Adrenal gland (tissue), 9 donors: ENCODE measurements at regions not wholly inside any gene's neighbourhood (a gene's known extent, or its start where the extent isn't known, plus 50 kb on each side); places are given as distances from the start of the nearest gene placed in this dataset.

Source experiments
- DNase-seq, 7 donors: peaks; one replicate each; pipeline ENCODE4 v3.0.0-alpha.2; 2019 to 2020
- H3K27ac ChIP-seq, 5 donors: fragments of 200-600 bp; sonication (generic) in 4 of 5; 1 replicate in 3 of 5; 2 replicates in 2 of 5; pipeline versions ENCODE4 v1.5.1 to v1.8.0; 2016 to 2020; ENCODE audit warnings: mild to moderate bottlenecking in 1 of 5
- H3K27me3 ChIP-seq: fragments of 200-600 bp; 2 replicates; pipeline ENCODE4 v1.8.0; 2021
- H3K36me3 ChIP-seq, 2 donors: fragments of 200-600 bp; replicated peaks in 1 of 2; 1 replicate in 1 of 2; 2 replicates in 1 of 2; pipeline versions ENCODE4 v1.5.1 to v1.8.0; 2018 to 2022
- H3K4me1 ChIP-seq, 2 donors: fragments of 200-600 bp; replicated peaks in 1 of 2; 1 replicate in 1 of 2; 2 replicates in 1 of 2; pipeline versions ENCODE4 v1.5.1 to v1.8.0; 2018 to 2021
- H3K4me3 ChIP-seq, 4 donors: fragments of 200-600 bp; sonication (generic) in 3 of 4; one replicate each; pipeline ENCODE4 v1.5.1; 2016 to 2018
- H3K9me3 ChIP-seq, 3 donors: fragments of 200-600 bp; sonication (generic) in 1 of 3; replicated peaks in 1 of 3; 1 replicate in 2 of 3; 2 replicates in 1 of 3; pipeline versions ENCODE4 v1.5.1 to v1.8.0; 2016 to 2021
- CTCF ChIP-seq, 6 experiments: fragments of 450-650 bp in 4 of 6; fragments of 200-600 bp in 2 of 6; sonication (generic) in 1 of 6; IDR thresholded peaks; 1 replicate in 5 of 6; 2 replicates in 1 of 6; pipeline versions ENCODE4 v1.5.1 to v1.8.0; 2016 to 2021; ENCODE audit warnings: antibody characterized with exemption in 6 of 6, mild to moderate bottlenecking in 2 of 6, moderate library complexity in 1 of 6
- POLR2A ChIP-seq, 2 donors: fragments of 450-650 bp; IDR thresholded peaks; one replicate each; pipeline ENCODE4 v1.6.1; 2017; ENCODE audit warnings: antibody characterized with exemption in 2 of 2, mild to moderate bottlenecking in 2 of 2, moderate library complexity in 1 of 2
- WGBS, 4 donors: extraction: QIAGEN DNeasy Blood & Tissue Kit in 2 of 4; methylation state at CpG; one replicate each; pipeline versions ENCODE4 v1.1.5 to v1.1.7; 2013 to 2017; 5-methylcytosine and 5-hydroxymethylcytosine counted together
- intact Hi-C, 2 donors: fragments of 100-400 bp; cut with DNase I; formaldehyde crosslinking; loops; one replicate each; pipeline versions ENCODE4 v1.14.1 to v1.15.0; 2022 to 2023
- donor health status: healthy with polysubstance abuse.
- donor health status: Bipolar disorder and iron deficiency.
- donor health status: DM: yes; HTN: yes; CAD: no.
- donor health status: DM: no; HTN: no; CAD: no.
- donor health status: DM: no; HTN: no; CAD: no.

- H3K9me3 ChIP-seq, result no peaks in the 10 kb centered on the region
- H3K27me3 ChIP-seq, result no peaks in the 10 kb centered on the region
- peaks cover 0 to 12% of the 10 kb centered on the region in 2 donors for H3K4me1 ChIP-seq
- H3K27ac ChIP-seq, result peak overlapping the region in 1 of 5 donors; percentile 19
- DNase-seq, result peak; percentile 76 to 94 (median 84)
- TF ChIP-seq POLR2A (IDR thresholded peaks at IDR 0.05), result no peak
- 21 to 39% (median 29%) methylated on average over 5 of the region's 5 CpGs for WGBS, 4 donors
- H3K36me3 ChIP-seq, result no peaks in the 10 kb centered on the region
- H3K4me3 ChIP-seq, result no peak overlapping the region
- intact Hi-C loops, result no loop called here
Measured at GRCh38 chr18:45416168-45416567, 199.1 kb upstream of the SLC14A2 start.

- intact Hi-C loops, result no loop called here
- WGBS, 4 donors, result 50 to 57% (median 55%) methylated on average over 3 of the region's 3 CpGs
- no peak overlapping the region for H3K4me3 ChIP-seq
- peaks cover 0 to 12% of the 10 kb centered on the region in 2 donors for H3K4me1 ChIP-seq
- no peak overlapping the region for H3K27ac ChIP-seq
- H3K36me3 ChIP-seq, result no peaks in the 10 kb centered on the region
- no peak for DNase-seq
- TF ChIP-seq CTCF (IDR thresholded peaks at IDR 0.05) (no peak), POLR2A (IDR thresholded peaks at IDR 0.05) (no peak)
- H3K9me3 ChIP-seq, result no peaks in the 10 kb centered on the region
- H3K27me3 ChIP-seq, result no peaks in the 10 kb centered on the region
Measured at GRCh38 chr18:45417392-45417791, 197.9 kb upstream of the SLC14A2 start.

- DNase-seq, result peak in 1 of 7 donors; percentile 57
- no peak for TF ChIP-seq POLR2A (IDR thresholded peaks at IDR 0.05)
- no peak for TF ChIP-seq CTCF (IDR thresholded peaks at IDR 0.05)
- Histone ChIP-seq H3K4me3 (no peak overlapping the region), H3K27me3 (no peaks in the 10 kb centered on the region), H3K27ac (no peak overlapping the region), H3K9me3 (no peaks in the 10 kb centered on the region), H3K36me3 (no peaks in the 10 kb centered on the region), H3K4me1 (no peaks in the 10 kb centered on the region)
- intact Hi-C loops, result no loop called here
Measured at GRCh38 chr18:45423659-45424058, 191.6 kb upstream of the SLC14A2 start.

GRCh38 chr18:45430041-45430440 lies 185.2 kb upstream of the SLC14A2 start:
- no peak for TF ChIP-seq POLR2A (IDR thresholded peaks at IDR 0.05)
- no peaks in the 10 kb centered on the region for H3K27me3 ChIP-seq
- no peaks in the 10 kb centered on the region for H3K9me3 ChIP-seq
- no peak for DNase-seq
- no peaks in the 10 kb centered on the region for H3K4me1 ChIP-seq
- intact Hi-C loops, result no loop called here
- no peak overlapping the region for H3K4me3 ChIP-seq
- no peaks in the 10 kb centered on the region for H3K36me3 ChIP-seq
- no peak overlapping the region for H3K27ac ChIP-seq

GRCh38 chr18:45435810-45436209 lies 179.5 kb upstream of the SLC14A2 start:
- Histone ChIP-seq H3K27me3 (no peaks in the 10 kb centered on the region), H3K9me3 (no peaks in the 10 kb centered on the region), H3K27ac (no peak overlapping the region), H3K4me1 (no peaks in the 10 kb centered on the region), H3K4me3 (no peak overlapping the region), H3K36me3 (no peaks in the 10 kb centered on the region)
- no peak for TF ChIP-seq CTCF (IDR thresholded peaks at IDR 0.05)
- no peak for TF ChIP-seq POLR2A (IDR thresholded peaks at IDR 0.05)
- DNase-seq, result no peak
- WGBS, 4 donors, result 81 to 86% (median 86%) methylated on average over 3 of the region's 3 CpGs
- intact Hi-C loops, result no loop called here
